Hepatocyte (in vitro differentiated cells): ENCODE measurements at regions not wholly inside any gene's neighbourhood (a gene's known extent, or its start where the extent isn't known, plus 50 kb on each side); places are given as distances from the start of the nearest gene placed in this dataset.

Experiments used
- EZH2 ChIP-seq: fragments of 200-600 bp; sonication (generic); IDR thresholded peaks from 2 replicates; pipeline ENCODE4 v1.6.1; 2016; ENCODE audit warnings: antibody characterized with exemption, mild to moderate bottlenecking, borderline replicate concordance
- EZH2phosphoT487 ChIP-seq: fragments of 200-600 bp; sonication (generic); IDR thresholded peaks from one replicate; pipeline ENCODE4 v1.6.1; 2018; ENCODE audit warnings: antibody characterized with exemption, mild to moderate bottlenecking, low read depth, moderate library complexity; ENCODE audit not compliant: unreplicated experiment, severe bottlenecking
- TF ChIP-seq, protein P1 (sequence below): fragments of 200-600 bp; sonication (generic); IDR thresholded peaks from 2 replicates; pipeline ENCODE4 v1.5.1; 2016; ENCODE audit warnings: antibody characterized with exemption, mild to moderate bottlenecking; ENCODE audit not compliant: poor library complexity

- TF ChIP-seq, protein P1, sequence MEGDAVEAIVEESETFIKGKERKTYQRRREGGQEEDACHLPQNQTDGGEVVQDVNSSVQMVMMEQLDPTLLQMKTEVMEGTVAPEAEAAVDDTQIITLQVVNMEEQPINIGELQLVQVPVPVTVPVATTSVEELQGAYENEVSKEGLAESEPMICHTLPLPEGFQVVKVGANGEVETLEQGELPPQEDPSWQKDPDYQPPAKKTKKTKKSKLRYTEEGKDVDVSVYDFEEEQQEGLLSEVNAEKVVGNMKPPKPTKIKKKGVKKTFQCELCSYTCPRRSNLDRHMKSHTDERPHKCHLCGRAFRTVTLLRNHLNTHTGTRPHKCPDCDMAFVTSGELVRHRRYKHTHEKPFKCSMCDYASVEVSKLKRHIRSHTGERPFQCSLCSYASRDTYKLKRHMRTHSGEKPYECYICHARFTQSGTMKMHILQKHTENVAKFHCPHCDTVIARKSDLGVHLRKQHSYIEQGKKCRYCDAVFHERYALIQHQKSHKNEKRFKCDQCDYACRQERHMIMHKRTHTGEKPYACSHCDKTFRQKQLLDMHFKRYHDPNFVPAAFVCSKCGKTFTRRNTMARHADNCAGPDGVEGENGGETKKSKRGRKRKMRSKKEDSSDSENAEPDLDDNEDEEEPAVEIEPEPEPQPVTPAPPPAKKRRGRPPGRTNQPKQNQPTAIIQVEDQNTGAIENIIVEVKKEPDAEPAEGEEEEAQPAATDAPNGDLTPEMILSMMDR: no peak
- no peak for TF ChIP-seq EZH2
- TF ChIP-seq EZH2phosphoT487: no peak
These were observed 772.2 kb upstream of the NOVA1 start for GRCh38 chr14:27370074-27370473.
